LHCN-M2 (cell line): ENCODE measurements at regions not wholly inside any gene's neighbourhood (a gene's known extent, or its start where the extent isn't known, plus 50 kb on each side); places are given as distances from the start of the nearest gene placed in this dataset.
"Not testable (repeated sequence)": the region's sequence is repeated elsewhere in the genome, so short reads cannot be mapped to it uniquely, and the experiment has no call there.

Source experiments
- DNase-seq: peaks from one replicate; pipeline ENCODE4 v3.0.0-alpha.2; 2012; ENCODE audit warnings: low read depth

- not testable (repeated sequence) for DNase-seq
These were observed 75.3 kb downstream of the BARX1 start for GRCh38 chr9:93879662-93880407.

GRCh38 chr9:93875330-93875729, 79.8 kb downstream of the BARX1 start:
- no peak for DNase-seq

GRCh38 chr9:93874242-93874641, 80.9 kb downstream of the BARX1 start:
- no peak for DNase-seq

GRCh38 chr9:93871286-93871685, 83.9 kb downstream of the BARX1 start:
- no peak for DNase-seq

DNA sequence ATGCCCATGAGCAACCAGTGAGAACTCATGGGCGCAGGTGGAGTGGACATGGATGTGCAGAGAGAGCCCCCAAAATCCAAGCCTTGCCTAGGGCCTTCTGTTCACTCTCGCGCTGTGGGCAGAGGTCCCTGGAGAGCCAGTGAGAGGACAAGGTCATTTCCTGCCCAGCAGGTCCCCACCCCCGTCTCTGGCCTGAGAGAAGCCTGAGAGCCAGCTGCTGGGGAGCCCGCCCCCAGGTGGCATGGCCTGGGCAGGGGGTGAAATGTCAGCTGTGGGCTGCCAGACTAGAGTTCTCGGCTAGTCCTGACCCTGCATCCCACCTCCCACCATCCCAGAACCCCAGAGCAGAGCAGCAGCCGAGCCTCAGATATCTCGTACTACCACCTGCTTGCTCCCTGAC, 85.3 kb downstream of the BARX1 start:
- no peak for DNase-seq

DNA sequence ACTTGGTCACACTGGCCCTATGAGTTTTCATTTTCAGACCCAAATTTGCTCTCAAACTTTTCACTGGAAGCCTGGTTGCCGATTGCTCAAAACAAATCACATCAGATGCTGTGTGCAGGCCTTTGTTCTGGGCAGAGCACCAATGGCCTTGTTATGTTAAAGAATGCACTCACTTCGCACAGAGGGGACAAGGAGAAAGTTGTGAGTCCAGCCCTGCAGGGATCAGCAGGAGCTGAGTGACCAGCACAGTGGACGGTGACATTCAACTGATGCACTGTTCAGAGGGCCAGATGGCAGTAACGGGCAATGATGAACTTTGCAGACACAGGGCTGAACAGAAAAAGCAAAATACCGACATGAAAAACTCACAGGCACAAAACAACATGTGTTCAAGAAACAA, 86.1 kb downstream of the BARX1 start:
- DNase-seq, result no peak

- DNase-seq, result no peak
These were observed 89.4 kb downstream of the BARX1 start for GRCh38 chr9:93865716-93866115.

- DNase-seq, result no peak
These were observed 89.9 kb downstream of the BARX1 start for GRCh38 chr9:93865245-93865644.

DNA sequence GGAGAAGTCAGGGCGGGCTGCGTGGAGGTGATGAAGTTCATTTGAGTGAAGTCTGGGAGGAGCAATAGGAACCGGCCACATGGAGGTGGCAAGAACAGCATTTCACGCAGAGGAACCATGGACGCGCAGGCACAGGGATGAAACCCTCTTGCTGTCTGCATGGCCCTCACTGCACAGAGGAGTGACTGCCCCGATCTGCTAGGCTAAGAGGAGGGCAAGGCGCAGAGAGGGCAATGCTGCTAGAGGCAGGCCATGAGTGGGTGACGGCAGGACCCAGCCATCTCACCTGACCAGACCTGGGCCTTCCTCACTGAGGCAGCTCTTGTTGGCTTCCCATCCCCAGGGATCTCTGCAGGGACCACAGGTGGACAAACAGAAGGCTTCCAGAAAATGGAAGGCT, 90.3 kb downstream of the BARX1 start:
- no peak for DNase-seq

DNA sequence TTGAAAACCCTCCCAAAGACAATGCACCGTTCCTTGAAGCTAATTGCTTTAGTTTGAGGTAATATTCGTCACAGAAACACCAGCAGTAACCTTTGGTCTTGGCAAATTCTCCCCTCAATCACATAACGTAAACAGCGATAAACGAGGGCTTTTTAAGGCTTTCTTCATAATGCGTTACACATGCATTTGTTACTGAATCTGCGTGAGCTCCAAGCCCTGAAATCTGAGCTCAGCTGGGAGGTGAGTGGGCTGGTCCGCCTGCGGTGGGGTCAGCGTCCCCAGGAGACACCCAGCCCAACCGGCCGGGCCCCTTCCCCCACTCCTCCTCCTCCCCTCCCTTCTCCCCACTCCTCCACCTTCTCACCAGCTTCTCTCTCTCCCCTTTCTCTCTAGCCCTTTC, 91.1 kb downstream of the BARX1 start:
- DNase-seq, result no peak

DNA sequence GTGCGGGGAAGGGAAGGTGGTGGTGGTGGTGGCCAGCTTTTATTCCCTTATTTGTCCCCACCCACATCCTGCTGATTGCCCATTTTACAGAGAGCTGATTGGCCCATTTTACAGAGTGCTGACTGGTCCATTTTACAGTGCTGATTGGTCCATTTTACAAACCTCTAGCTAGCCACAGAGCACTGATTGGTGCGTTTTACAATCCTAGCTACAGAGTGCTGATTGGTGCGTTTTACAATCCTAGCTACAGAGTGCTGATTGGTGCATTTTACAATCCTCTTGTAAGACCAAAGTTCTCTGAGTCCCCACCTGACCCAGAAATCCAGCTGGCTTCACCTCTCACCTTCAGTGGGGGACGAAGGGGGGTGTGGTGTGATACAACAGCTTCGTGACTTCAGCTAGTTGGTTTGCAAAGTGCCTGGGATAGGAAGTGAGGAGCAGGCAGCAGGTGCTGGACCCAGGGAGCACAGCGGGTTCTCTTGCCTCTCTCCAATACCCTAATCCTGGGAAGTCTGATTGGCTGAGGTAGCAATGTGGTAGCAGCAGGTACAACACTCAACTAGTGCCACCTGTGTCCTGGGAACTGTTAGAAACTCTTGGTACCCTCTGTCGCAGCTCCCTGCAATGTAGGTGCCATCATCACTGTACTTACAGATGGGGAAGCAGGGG, 92.1 kb downstream of the BARX1 start:
- no peak for DNase-seq

GRCh38 chr9:93861736-93862358, 93.3 kb downstream of the BARX1 start:
- DNase-seq, result no peak

- no peak for DNase-seq
These were observed 94.2 kb downstream of the BARX1 start for GRCh38 chr9:93860694-93861658.

- no peak for DNase-seq
These were observed 95.5 kb downstream of the BARX1 start for GRCh38 chr9:93859431-93860215.

DNA sequence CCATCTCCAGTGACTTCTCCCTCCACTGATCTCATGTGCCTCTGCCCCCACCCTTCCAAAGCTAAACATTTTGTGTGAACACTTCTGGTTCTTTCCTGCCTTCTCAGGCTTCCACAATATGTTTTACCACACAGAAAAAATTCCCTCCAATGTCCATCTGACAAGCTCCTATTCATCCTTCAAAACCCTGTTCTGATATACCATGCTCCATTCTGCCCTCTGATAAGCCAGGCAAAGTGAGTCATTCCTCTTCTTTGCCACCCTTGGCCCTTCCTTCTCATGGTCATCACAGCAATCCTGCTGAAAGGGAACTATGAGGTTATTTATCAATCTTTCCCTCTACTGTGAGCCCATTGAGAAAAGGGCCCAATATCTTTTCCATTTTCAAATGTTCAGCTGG, 97.6 kb downstream of the BARX1 start:
- no peak for DNase-seq

DNA sequence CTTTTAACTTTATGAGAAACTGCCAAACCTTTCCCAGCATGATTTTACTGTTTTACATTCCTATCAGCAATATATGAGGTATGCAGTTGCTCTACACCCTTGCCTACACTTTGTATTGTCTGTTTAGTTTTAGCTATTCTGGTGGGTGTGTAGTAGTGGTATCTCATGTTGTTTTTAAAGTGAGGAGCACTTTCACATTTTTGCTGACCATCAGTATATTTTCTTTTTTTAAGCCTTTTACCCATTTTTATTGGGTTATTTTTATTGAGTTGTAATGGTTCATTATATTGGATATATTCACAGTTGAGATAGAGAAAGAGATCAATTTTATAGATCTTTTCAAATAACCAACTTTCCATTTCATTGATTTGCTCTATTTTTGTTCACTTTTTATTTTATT, 102.4 kb downstream of the BARX1 start:
- DNase-seq, result no peak

- DNase-seq, result no peak
These were observed 108.8 kb downstream of the BARX1 start for GRCh38 chr9:93846349-93846748.

GRCh38 chr9:93843396-93843795, 111.8 kb downstream of the BARX1 start:
- no peak for DNase-seq

- no peak for DNase-seq
These were observed 124.5 kb downstream of the BARX1 start for GRCh38 chr9:93830606-93831005.

DNA sequence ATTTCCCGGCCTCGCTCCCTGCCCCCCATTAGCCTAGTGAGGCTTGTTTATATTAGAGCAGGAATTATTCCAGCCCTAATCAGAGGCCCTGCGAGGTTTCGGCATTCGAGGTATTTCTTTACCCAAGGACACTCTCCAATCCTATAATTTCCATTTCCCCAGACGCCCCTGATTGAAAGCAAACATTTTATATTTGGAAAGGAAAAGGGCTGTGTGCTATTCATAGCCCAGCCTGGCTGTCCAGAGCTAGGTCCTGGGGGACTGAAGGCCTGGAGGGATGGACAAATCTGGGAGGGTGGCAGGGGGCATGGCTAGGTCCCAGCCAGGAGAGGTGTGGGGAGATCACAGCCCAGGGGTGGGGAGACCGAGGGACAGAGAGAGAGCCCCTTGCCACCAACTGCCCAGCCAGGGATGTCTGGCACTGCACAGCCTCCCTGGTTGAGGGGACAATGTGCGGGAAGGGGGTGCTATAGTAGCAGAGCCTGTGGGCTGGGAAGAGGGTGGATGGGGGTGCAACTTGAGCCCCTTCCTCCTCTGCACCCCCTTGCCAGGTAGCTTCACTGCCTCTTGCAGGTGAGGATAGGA, 125.1 kb downstream of the BARX1 start:
- DNase-seq, result no peak
